SK-N-SH (cell line): ENCODE measurements at regions not wholly inside any gene's neighbourhood (a gene's known extent, or its start where the extent isn't known, plus 50 kb on each side); places are given as distances from the start of the nearest gene placed in this dataset.
A peak's percentile ranks its signal among the peaks of the same experiment; 100 is the strongest.

ENCODE experiments used
- CTCF ChIA-PET: fragments of 300-600, 350-600 bp; formaldehyde crosslinking; extraction: SDS; loops from one replicate; lab custom pipeline; 2021; lab: Yijun Ruan, JAX
- POLR2A ChIA-PET: fragments of 350-600 bp; sonication (Branson Sonifier 250); formaldehyde crosslinking; extraction: SDS; loops from one replicate; lab custom pipeline; 2020; ENCODE audit warnings: antibody characterized with exemption, inconsistent platforms; lab: Yijun Ruan, JAX
- DNase-seq: peaks from one replicate; pipeline ENCODE4 v3.0.0; 2012
- H2AFZ ChIP-seq: fragments of 200-600 bp; sonication (generic); 2 replicates; pipeline ENCODE4 v1.8.1; 2016; ENCODE audit warnings: antibody characterized with exemption, mild to moderate bottlenecking, low read depth
- H3F3A ChIP-seq: fragments of 200-600 bp; sonication (generic); replicated peaks from 2 replicates; pipeline ENCODE3; 2016; ENCODE audit warnings: antibody characterized with exemption, mild to moderate bottlenecking; ENCODE audit not compliant: insufficient read depth
- H3K27ac ChIP-seq, 2 experiments: fragments of 200-500 bp in 1 of 2; fragments of 200-600 bp in 1 of 2; sonication (Bioruptor generic) in 1 of 2; sonication (generic), shearing (Covaris generic) in 1 of 2; 2 replicates each; pipeline versions ENCODE4 v1.5.1 to v1.6.1; 2014 to 2016; ENCODE audit warnings: low read depth in 2 of 2, inconsistent platforms in 1 of 2, low read length in 1 of 2, mild to moderate bottlenecking in 1 of 2, mixed read lengths in 1 of 2
- H3K27me3 ChIP-seq: fragments of 200-600 bp; sonication (generic), shearing (Covaris generic); 2 replicates; pipeline ENCODE4 v1.6.1; 2016; ENCODE audit warnings: mixed run types; ENCODE audit not compliant: insufficient read depth
- H3K36me3 ChIP-seq, 2 experiments: fragments of 200-500 bp in 1 of 2; fragments of 200-600 bp in 1 of 2; sonication (Bioruptor generic) in 1 of 2; sonication (generic) in 1 of 2; replicated peaks in 1 of 2; 2 replicates each; pipeline versions ENCODE3 to v1.5.1; 2014 to 2016; ENCODE audit warnings: low read length in 1 of 2, mild to moderate bottlenecking in 1 of 2; ENCODE audit not compliant: insufficient read depth in 2 of 2, control insufficient read depth in 1 of 2
- H3K4me1 ChIP-seq, 2 experiments: fragments of 200-500 bp in 1 of 2; fragments of 200-600 bp in 1 of 2; sonication (Bioruptor generic) in 1 of 2; sonication (generic), shearing (Covaris generic) in 1 of 2; 2 replicates each; pipeline versions ENCODE4 v1.5.1 to v1.6.1; 2014 to 2016; ENCODE audit warnings: low read depth in 1 of 2, low read length in 1 of 2, mixed run types in 1 of 2; ENCODE audit not compliant: insufficient read depth in 2 of 2, control insufficient read depth in 1 of 2
- H3K4me2 ChIP-seq: fragments of 200-600 bp; sonication (generic), shearing (Covaris generic); 2 replicates; pipeline ENCODE4 v1.6.1; 2017; ENCODE audit warnings: mixed run types
- H3K4me3 ChIP-seq, 2 experiments: fragments of 200-500 bp in 1 of 2; fragments of 200-600 bp in 1 of 2; sonication (Bioruptor generic) in 1 of 2; sonication (generic), shearing (Covaris generic) in 1 of 2; 2 replicates each; pipeline versions ENCODE4 v1.5.1 to v1.8.1; 2014 to 2016; ENCODE audit warnings: low read depth in 2 of 2, inconsistent platforms in 1 of 2, low read length in 1 of 2, mild to moderate bottlenecking in 1 of 2, mixed read lengths in 1 of 2, moderate library complexity in 1 of 2
- H3K79me2 ChIP-seq: fragments of 200-600 bp; sonication (generic); 2 replicates; pipeline ENCODE4 v1.8.1; 2017; ENCODE audit warnings: mild to moderate bottlenecking; ENCODE audit not compliant: insufficient read depth
- H3K9ac ChIP-seq: fragments of 200-600 bp; sonication (generic); 2 replicates; pipeline ENCODE4 v1.6.1; 2017; ENCODE audit warnings: mixed run types
- H3K9me2 ChIP-seq: fragments of 200-600 bp; sonication (generic); 2 replicates; pipeline ENCODE4 v1.6.1; 2017; ENCODE audit warnings: mixed run types
- H3K9me3 ChIP-seq: fragments of 200-600 bp; sonication (generic); 2 replicates; pipeline ENCODE4 v1.6.1; 2017; ENCODE audit warnings: mixed run types, mild to moderate bottlenecking, moderate library complexity
- H4K20me1 ChIP-seq: fragments of 200-600 bp; sonication (generic); 2 replicates; pipeline ENCODE4 v1.6.1; 2017; ENCODE audit warnings: mild to moderate bottlenecking, mixed run types; ENCODE audit not compliant: insufficient read depth
- ELF1 ChIP-seq: IDR thresholded peaks from 2 replicates; pipeline ENCODE4 v1.4.0; 2012
- EP300 ChIP-seq, 2 experiments: IDR thresholded peaks; 2 replicates each; pipeline versions ENCODE4 v1.4.0 to v1.6.1; 2012; ENCODE audit warnings: borderline replicate concordance in 1 of 2, low read depth in 1 of 2, low read length in 1 of 2
- FOSL2 ChIP-seq: IDR thresholded peaks from 2 replicates; pipeline ENCODE4 v1.4.0; 2012; ENCODE audit warnings: low read depth, mild to moderate bottlenecking, moderate library complexity, borderline replicate concordance
- FOXJ3 ChIP-seq: sonication (generic); formaldehyde crosslinking; IDR thresholded peaks from 2 replicates; pipeline ENCODE4 v1.5.1; 2020; ENCODE audit warnings: mild to moderate bottlenecking, missing genetic modification reagents
- JUND ChIP-seq: IDR thresholded peaks from 2 replicates; pipeline ENCODE4 v1.4.0; 2012
- MEF2A ChIP-seq: IDR thresholded peaks from 2 replicates; pipeline ENCODE4 v1.4.0; 2012; ENCODE audit warnings: low read depth, borderline replicate concordance
- NRF1 ChIP-seq: IDR thresholded peaks from 2 replicates; pipeline ENCODE4 v1.6.1; 2012; ENCODE audit warnings: low read depth, mild to moderate bottlenecking, low read length
- RAD21 ChIP-seq: IDR thresholded peaks from 2 replicates; pipeline ENCODE4 v1.6.1; 2012; ENCODE audit warnings: mild to moderate bottlenecking, low read length
- RCOR1 ChIP-seq: fragments of 150-350 bp; IDR thresholded peaks from 2 replicates; pipeline ENCODE4 v1.6.1; 2017; ENCODE audit warnings: antibody characterized with exemption, low read length
- RXRA ChIP-seq: IDR thresholded peaks from 2 replicates; pipeline ENCODE4 v1.4.0; 2012; ENCODE audit warnings: low read depth, mild to moderate bottlenecking, borderline replicate concordance
- WGBS: methylation state at CpG from one replicate; pipeline ENCODE4 v1.1.6; 2017; ENCODE audit warnings: low lambda C conversion rate; 5-methylcytosine and 5-hydroxymethylcytosine counted together
- TF ChIP-seq, protein P1 (sequence below): fragments of 150-350 bp; IDR thresholded peaks from 2 replicates; pipeline ENCODE4 v1.6.1; 2017; ENCODE audit warnings: antibody characterized with exemption, low read length, low read depth, borderline replicate concordance
- TF ChIP-seq, protein P2 (sequence below): fragments of 200-600 bp; sonication (generic); IDR thresholded peaks from 2 replicates; pipeline ENCODE4 v1.6.1; 2017; ENCODE audit warnings: antibody characterized with exemption, mild to moderate bottlenecking, moderate library complexity
- TF ChIP-seq, protein P3 (sequence below): fragments of 150-350 bp; IDR thresholded peaks from 2 replicates; pipeline ENCODE4 v1.6.1; 2016; ENCODE audit warnings: mild to moderate bottlenecking, low read depth, low read length
- TF ChIP-seq, protein P4 (sequence below): IDR thresholded peaks from 2 replicates; pipeline ENCODE4 v1.4.0; 2012; ENCODE audit warnings: low read depth, borderline replicate concordance
- TF ChIP-seq, protein P5 (sequence below): IDR thresholded peaks from 2 replicates; pipeline ENCODE4 v1.6.1; 2012; ENCODE audit warnings: mild to moderate bottlenecking, low read depth, low read length, moderate library complexity

DNA sequence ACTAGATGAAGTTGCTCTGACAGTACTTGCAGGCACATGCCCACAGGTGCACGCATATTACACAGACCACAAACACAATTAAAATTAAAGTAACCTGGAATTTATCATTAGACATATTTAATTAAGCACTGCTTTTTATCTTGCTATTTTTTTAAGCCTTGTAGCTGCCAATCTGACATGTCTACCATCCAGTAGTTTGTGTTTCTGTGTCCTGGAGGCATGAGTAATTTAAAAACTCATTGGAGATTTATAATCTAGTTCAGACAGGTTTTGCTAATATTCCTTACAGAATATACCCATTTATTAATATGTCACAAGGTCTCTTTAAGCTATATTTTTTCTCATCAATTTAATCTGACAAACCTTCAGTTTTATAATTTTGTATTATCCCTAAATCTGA, 445.0 kb upstream of the KLF6 start:
- Histone ChIP-seq H2AFZ (no peak overlapping the region), H3K36me3 (peaks cover 0 to 18% of the 10 kb centered on the region in 2 experiments), H3K9me3 (no peaks in the 10 kb centered on the region), H3K9ac (no peak overlapping the region), H3F3A (no peaks in the 10 kb centered on the region), H4K20me1 (no peaks in the 10 kb centered on the region), H3K4me2 (no peak overlapping the region), H3K4me3 (no peak overlapping the region), H3K4me1 (peaks cover 0 to 3% of the 10 kb centered on the region in 2 experiments; a peak in 1 of 4 replicates), H3K79me2 (peaks cover 26% of the 10 kb centered on the region), H3K9me2 (no peaks in the 10 kb centered on the region), H3K27me3 (no peaks in the 10 kb centered on the region), H3K27ac (no peak overlapping the region)
- ChIA-PET CTCF (interaction anchor here (1.5 kb wide), 1 partner anchor 427 kb away, joined by 3 read pairs; no protein-coding TSS in a partner anchor), POLR2A (interaction anchor here (0.6 kb wide), 1 partner anchor 23 kb away, joined by 5 read pairs; no protein-coding TSS in a partner anchor)
- DNase-seq, result no peak
- 65% methylated on average over 1 of the region's 1 CpG for WGBS
- TF ChIP-seq, protein P1, sequence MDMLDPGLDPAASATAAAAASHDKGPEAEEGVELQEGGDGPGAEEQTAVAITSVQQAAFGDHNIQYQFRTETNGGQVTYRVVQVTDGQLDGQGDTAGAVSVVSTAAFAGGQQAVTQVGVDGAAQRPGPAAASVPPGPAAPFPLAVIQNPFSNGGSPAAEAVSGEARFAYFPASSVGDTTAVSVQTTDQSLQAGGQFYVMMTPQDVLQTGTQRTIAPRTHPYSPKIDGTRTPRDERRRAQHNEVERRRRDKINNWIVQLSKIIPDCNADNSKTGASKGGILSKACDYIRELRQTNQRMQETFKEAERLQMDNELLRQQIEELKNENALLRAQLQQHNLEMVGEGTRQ, result no peak
- TF ChIP-seq RCOR1 (no peak), EP300 (IDR thresholded peaks at IDR 0.05; ENCODE audit: borderline replicate concordance in 1 of 2, low read depth in 1 of 2, low read length in 1 of 2) (peak in 1 of 2 experiments; percentile 27; a peak in 1 of 4 replicates), FOXJ3 (CRISPR knock-in tag) (no peak), FOSL2 (no peak), NRF1 (no peak)
- TF ChIP-seq, protein P2, sequence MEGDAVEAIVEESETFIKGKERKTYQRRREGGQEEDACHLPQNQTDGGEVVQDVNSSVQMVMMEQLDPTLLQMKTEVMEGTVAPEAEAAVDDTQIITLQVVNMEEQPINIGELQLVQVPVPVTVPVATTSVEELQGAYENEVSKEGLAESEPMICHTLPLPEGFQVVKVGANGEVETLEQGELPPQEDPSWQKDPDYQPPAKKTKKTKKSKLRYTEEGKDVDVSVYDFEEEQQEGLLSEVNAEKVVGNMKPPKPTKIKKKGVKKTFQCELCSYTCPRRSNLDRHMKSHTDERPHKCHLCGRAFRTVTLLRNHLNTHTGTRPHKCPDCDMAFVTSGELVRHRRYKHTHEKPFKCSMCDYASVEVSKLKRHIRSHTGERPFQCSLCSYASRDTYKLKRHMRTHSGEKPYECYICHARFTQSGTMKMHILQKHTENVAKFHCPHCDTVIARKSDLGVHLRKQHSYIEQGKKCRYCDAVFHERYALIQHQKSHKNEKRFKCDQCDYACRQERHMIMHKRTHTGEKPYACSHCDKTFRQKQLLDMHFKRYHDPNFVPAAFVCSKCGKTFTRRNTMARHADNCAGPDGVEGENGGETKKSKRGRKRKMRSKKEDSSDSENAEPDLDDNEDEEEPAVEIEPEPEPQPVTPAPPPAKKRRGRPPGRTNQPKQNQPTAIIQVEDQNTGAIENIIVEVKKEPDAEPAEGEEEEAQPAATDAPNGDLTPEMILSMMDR, result no peak

DNA sequence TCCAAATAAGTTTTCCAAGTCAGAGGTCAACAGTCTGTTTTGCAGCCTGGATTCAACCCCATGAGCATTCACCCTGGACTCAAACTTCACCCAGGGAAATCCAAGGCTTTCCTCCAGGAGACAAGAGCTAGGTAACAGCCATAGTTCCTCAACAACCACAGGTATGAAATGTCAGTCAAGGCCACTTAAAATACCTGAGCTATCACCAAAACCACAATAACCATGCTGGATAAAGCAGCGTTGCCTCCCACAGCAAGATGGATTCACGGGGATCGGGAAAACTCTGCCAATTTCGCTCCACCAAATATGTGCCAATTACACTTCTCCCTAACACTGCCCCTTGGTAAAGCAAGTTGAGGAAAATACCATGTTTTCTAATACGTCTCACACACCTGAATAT, 444.1 kb upstream of the KLF6 start:
- H4K20me1 ChIP-seq, result no peaks in the 10 kb centered on the region
- ChIA-PET CTCF (interaction anchor here (1.5 kb wide), 1 partner anchor 428 kb away, joined by 3 read pairs; no protein-coding TSS in a partner anchor), POLR2A (interaction anchor here (0.6 kb wide), 1 partner anchor 24 kb away, joined by 5 read pairs; no protein-coding TSS in a partner anchor)
- no peak overlapping the region for H3K4me3 ChIP-seq
- H3F3A ChIP-seq, result no peaks in the 10 kb centered on the region
- no peak overlapping the region for H3K9ac ChIP-seq
- no peak for TF ChIP-seq RAD21
- TF ChIP-seq EP300 (IDR thresholded peaks at IDR 0.05; ENCODE audit: borderline replicate concordance in 1 of 2, low read depth in 1 of 2, low read length in 1 of 2), result no peak
- TF ChIP-seq RXRA, result no peak
- TF ChIP-seq JUND, result no peak
- TF ChIP-seq, protein P3, sequence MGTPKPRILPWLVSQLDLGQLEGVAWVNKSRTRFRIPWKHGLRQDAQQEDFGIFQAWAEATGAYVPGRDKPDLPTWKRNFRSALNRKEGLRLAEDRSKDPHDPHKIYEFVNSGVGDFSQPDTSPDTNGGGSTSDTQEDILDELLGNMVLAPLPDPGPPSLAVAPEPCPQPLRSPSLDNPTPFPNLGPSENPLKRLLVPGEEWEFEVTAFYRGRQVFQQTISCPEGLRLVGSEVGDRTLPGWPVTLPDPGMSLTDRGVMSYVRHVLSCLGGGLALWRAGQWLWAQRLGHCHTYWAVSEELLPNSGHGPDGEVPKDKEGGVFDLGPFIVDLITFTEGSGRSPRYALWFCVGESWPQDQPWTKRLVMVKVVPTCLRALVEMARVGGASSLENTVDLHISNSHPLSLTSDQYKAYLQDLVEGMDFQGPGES, result no peak
- TF ChIP-seq ELF1, result no peak
- no peak for TF ChIP-seq MEF2A
- TF ChIP-seq, protein P4, sequence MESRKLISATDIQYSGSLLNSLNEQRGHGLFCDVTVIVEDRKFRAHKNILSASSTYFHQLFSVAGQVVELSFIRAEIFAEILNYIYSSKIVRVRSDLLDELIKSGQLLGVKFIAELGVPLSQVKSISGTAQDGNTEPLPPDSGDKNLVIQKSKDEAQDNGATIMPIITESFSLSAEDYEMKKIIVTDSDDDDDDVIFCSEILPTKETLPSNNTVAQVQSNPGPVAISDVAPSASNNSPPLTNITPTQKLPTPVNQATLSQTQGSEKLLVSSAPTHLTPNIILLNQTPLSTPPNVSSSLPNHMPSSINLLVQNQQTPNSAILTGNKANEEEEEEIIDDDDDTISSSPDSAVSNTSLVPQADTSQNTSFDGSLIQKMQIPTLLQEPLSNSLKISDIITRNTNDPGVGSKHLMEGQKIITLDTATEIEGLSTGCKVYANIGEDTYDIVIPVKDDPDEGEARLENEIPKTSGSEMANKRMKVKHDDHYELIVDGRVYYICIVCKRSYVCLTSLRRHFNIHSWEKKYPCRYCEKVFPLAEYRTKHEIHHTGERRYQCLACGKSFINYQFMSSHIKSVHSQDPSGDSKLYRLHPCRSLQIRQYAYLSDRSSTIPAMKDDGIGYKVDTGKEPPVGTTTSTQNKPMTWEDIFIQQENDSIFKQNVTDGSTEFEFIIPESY, result no peak
- TF ChIP-seq, protein P5, sequence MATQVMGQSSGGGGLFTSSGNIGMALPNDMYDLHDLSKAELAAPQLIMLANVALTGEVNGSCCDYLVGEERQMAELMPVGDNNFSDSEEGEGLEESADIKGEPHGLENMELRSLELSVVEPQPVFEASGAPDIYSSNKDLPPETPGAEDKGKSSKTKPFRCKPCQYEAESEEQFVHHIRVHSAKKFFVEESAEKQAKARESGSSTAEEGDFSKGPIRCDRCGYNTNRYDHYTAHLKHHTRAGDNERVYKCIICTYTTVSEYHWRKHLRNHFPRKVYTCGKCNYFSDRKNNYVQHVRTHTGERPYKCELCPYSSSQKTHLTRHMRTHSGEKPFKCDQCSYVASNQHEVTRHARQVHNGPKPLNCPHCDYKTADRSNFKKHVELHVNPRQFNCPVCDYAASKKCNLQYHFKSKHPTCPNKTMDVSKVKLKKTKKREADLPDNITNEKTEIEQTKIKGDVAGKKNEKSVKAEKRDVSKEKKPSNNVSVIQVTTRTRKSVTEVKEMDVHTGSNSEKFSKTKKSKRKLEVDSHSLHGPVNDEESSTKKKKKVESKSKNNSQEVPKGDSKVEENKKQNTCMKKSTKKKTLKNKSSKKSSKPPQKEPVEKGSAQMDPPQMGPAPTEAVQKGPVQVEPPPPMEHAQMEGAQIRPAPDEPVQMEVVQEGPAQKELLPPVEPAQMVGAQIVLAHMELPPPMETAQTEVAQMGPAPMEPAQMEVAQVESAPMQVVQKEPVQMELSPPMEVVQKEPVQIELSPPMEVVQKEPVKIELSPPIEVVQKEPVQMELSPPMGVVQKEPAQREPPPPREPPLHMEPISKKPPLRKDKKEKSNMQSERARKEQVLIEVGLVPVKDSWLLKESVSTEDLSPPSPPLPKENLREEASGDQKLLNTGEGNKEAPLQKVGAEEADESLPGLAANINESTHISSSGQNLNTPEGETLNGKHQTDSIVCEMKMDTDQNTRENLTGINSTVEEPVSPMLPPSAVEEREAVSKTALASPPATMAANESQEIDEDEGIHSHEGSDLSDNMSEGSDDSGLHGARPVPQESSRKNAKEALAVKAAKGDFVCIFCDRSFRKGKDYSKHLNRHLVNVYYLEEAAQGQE, result no peak
- H3K9me3 ChIP-seq, result no peaks in the 10 kb centered on the region
- no peak for DNase-seq
- H3K4me2 ChIP-seq, result no peak overlapping the region
- H3K4me1 ChIP-seq, result peaks cover 0 to 3% of the 10 kb centered on the region in 2 experiments; a peak in 1 of 4 replicates
- H3K27ac ChIP-seq, result no peak overlapping the region
- H2AFZ ChIP-seq, result no peak overlapping the region
- WGBS, result 95% methylated on average over 5 of the region's 5 CpGs
- no peaks in the 10 kb centered on the region for H3K27me3 ChIP-seq
- H3K36me3 ChIP-seq, result peaks cover 0 to 15% of the 10 kb centered on the region in 2 experiments
- peaks cover 20% of the 10 kb centered on the region for H3K79me2 ChIP-seq
- H3K9me2 ChIP-seq, result no peaks in the 10 kb centered on the region
